Stimulated activated effector memory CD8-positive, alpha-beta T cell treated with anti-CD3 and anti-CD28 coated beads, Interleukin-12 subunit alpha, Interleukin-12 subunit beta, amount 100 ng/mL, for 72 hours (primary cell): ENCODE measurements at regions not wholly inside any gene's neighbourhood (a gene's known extent, or its start where the extent isn't known, plus 50 kb on each side); places are given as distances from the start of the nearest gene placed in this dataset.
A peak's percentile ranks its signal among the peaks of the same experiment; 100 is the strongest.
"Not testable (repeated sequence)": the region's sequence is repeated elsewhere in the genome, so short reads cannot be mapped to it uniquely, and the experiment has no call there.

Experiments
- ATAC-seq: fragments of 150-1000 bp; cut with Tn5 transposase; 2 replicates; pipeline ENCODE4 v1.10.0; 2021
- DNase-seq, 2 donors: peaks; one replicate each; pipeline ENCODE4 v3.0.0; 2021 to 2022; ENCODE audit warnings: low spot score in 2 of 2
- H3K27ac Mint-ChIP-seq: one replicate; pipeline ENCODE4 v1.8.0; 2022; ENCODE audit warnings: mild to moderate bottlenecking, mixed read lengths
- H3K36me3 Mint-ChIP-seq: one replicate; pipeline ENCODE4 v1.8.0; 2022; ENCODE audit warnings: mild to moderate bottlenecking, mixed read lengths
- H3K4me1 Mint-ChIP-seq: one replicate; pipeline ENCODE4 v1.8.0; 2022; ENCODE audit warnings: mixed read lengths
- H3K4me3 Mint-ChIP-seq: one replicate; pipeline ENCODE4 v1.8.0; 2022; ENCODE audit warnings: mild to moderate bottlenecking, mixed read lengths
- H3K9me3 Mint-ChIP-seq: one replicate; pipeline ENCODE4 v1.8.0; 2022; ENCODE audit warnings: mixed read lengths

DNA sequence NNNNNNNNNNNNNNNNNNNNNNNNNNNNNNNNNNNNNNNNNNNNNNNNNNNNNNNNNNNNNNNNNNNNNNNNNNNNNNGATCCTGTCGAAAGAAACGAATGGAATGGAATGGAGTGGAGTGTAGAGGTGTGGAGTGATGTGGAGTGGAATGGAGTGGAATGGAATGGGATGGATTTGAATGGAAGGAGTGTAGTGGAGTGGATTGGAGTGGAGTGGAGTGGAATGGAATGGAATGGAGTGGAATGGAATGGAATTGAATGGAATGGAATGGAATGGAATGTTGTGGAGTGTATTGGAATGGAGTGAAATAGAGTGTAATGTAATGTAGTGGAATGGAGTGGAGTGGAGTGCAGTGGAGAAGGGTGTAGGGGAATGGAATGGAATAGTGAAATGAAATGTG is 1275.4 kb upstream of the TPTE start:
- H3K4me3 Mint-ChIP-seq, DNase-seq, H3K36me3 Mint-ChIP-seq, H3K27ac Mint-ChIP-seq, H3K4me1 Mint-ChIP-seq: not testable (repeated sequence)
- H3K9me3 Mint-ChIP-seq, result peaks cover 27% of the 10 kb centered on the region
- ATAC-seq, result peak; percentile 20

DNA sequence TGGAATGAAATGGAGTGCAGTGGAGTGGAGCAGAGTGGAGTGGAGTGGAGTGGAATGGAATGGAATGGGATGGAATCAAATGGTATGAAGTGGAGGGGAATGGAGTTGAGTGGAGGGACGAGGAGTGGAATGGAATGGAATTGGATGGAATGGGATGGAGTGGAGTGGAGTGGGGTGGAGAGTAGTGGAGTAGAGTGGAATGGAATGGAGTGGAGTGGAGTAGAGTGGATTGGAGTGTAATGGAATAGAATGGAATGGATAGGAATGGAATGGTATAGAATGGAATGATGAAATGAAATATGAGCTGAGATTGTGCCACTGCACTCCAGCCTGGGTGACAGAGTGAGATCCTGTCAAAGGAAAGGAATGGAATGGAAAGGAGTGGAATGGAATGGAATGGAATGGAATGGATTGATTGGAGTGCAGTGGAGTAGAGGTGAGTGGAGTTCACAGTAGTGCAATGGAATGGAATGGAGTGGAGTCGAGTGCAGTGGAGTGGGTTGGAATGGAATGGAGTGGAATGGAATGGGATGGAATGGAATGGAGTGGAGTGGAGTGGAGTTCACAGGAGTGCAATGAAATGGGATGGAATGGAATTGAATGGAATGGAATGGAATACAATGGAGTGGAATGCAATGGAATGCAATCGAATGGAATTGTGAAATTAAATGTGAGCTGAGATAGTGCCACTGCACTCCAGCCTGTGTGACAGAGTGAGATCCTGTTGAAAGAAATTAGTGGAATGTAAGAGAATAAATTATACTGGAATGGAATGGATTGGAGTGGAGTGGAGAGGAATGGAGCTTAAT is 1274.7 kb upstream of the TPTE start:
- DNase-seq, result peak in 1 of 2 donors; percentile 48
- ATAC-seq, result peak; percentile 66
- not testable (repeated sequence) for H3K36me3 Mint-ChIP-seq, H3K27ac Mint-ChIP-seq, H3K4me1 Mint-ChIP-seq, H3K4me3 Mint-ChIP-seq
- peaks cover 27% of the 10 kb centered on the region for H3K9me3 Mint-ChIP-seq

DNA sequence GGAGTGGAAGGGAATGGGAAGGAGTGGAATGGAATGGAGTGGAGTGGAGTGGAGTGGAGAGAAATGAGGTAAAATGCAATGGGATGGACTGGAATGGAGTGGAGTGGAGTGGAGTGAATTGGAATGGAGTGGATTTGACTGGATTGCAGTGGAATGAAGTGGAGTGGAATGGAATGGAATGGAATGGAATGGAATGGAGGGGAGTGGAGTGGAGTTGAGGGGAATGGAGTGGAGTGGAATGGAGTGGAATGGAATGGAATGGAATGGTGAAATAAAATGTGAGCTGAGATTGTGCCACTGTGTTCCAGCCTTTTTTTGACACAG is 1274.1 kb upstream of the TPTE start:
- H3K36me3 Mint-ChIP-seq, H3K4me1 Mint-ChIP-seq, DNase-seq, H3K27ac Mint-ChIP-seq, H3K4me3 Mint-ChIP-seq: not testable (repeated sequence)
- H3K9me3 Mint-ChIP-seq, result peaks cover 27% of the 10 kb centered on the region
- peak; percentile 52 for ATAC-seq

DNA sequence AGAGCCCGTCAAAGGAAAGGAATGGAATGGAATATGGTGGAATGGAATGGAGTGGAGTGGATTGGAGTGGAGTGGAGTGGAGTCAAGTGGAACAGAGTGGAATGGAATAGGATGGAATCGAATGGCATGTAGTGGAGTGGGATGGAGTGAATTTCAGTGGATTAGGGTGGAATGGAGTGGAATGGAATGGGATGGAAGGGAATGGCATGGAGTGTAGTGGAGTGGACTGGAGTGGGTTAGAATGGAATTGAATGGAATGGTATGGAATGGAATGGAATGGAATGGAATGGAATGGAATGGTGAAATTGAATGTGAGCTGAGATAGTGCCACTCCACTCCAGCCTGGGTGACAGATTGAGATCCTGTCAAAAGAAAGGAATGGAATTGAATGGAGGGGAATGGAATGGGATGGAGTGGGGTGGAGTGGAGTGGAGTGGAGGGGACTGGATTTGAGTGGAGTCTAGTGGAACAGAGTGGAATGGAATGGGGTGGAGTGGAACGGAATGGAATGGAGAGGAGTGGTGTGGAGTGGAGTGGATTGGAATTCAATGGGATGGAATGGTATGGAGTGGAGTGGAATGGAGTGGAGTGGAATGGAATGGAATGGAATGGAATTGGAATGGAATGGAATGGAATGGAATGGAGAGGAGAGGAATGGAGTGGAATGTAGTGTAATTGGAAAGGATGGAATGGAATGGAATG is 1273.6 kb upstream of the TPTE start:
- H3K36me3 Mint-ChIP-seq, H3K27ac Mint-ChIP-seq, H3K4me1 Mint-ChIP-seq, H3K4me3 Mint-ChIP-seq: not testable (repeated sequence)
- DNase-seq, result peak in 1 of 2 donors; percentile 49
- peaks cover 27% of the 10 kb centered on the region for H3K9me3 Mint-ChIP-seq
- peak; percentile 61 for ATAC-seq
